GM13976 (cell line): ENCODE measurements at regions not wholly inside any gene's neighbourhood (a gene's known extent, or its start where the extent isn't known, plus 50 kb on each side); places are given as distances from the start of the nearest gene placed in this dataset.

Experiments
- DNase-seq: peaks from one replicate; pipeline ENCODE4 v3.0.0; 2012; ENCODE audit warnings: low spot score
- in situ Hi-C: fragments of 300-500 bp; cut with MboI; formaldehyde crosslinking; loops from one replicate; pipeline ENCODE4 v1.12.0; 2022; ENCODE audit warnings: low sequenced_read_pairs, mixed read lengths, inconsistent platforms; ENCODE audit not compliant: unreplicated experiment
- TF ChIP-seq, protein P1 (sequence below): IDR thresholded peaks from 2 replicates; pipeline ENCODE4 v1.5.1; 2012; ENCODE audit warnings: borderline replicate concordance, mild to moderate bottlenecking; ENCODE audit not compliant: insufficient read depth; ENCODE audit errors: extremely low read depth, missing control alignments, control extremely low read depth

DNA sequence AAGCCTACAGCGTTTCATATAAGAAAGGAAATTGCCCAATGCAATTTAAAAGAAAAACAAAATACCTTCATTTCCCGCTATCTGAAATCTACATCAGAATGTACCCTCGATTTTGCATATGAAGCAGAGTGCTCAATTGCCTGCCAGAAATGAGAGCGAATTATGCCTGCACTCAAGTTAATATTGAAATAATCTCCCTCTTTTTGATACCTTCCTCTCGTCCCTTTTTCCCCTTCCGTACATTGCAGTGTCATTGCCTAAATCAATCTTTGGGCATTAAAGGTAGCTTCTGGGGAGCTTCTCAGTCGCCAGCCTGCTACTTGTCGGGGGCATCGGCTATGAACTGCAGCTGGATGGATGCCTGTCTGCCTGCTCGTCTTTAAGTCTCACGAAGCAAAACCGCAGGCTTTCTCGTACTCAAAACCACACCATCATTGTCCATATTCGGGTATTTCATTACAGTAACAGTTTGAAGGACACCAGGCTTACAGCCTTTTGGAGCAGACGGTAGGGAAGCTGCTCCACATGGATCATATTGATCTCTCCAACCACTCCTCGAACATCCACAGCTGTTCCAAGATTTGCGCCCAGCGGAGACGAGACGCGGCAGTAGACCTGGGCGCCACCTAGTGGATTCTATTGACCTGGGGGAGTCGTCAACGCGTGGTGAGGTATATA, 64.0 kb upstream of the HNRNPA3 start:
- peak; percentile 52 for DNase-seq
- TF ChIP-seq, protein P1, sequence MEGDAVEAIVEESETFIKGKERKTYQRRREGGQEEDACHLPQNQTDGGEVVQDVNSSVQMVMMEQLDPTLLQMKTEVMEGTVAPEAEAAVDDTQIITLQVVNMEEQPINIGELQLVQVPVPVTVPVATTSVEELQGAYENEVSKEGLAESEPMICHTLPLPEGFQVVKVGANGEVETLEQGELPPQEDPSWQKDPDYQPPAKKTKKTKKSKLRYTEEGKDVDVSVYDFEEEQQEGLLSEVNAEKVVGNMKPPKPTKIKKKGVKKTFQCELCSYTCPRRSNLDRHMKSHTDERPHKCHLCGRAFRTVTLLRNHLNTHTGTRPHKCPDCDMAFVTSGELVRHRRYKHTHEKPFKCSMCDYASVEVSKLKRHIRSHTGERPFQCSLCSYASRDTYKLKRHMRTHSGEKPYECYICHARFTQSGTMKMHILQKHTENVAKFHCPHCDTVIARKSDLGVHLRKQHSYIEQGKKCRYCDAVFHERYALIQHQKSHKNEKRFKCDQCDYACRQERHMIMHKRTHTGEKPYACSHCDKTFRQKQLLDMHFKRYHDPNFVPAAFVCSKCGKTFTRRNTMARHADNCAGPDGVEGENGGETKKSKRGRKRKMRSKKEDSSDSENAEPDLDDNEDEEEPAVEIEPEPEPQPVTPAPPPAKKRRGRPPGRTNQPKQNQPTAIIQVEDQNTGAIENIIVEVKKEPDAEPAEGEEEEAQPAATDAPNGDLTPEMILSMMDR, result peak; percentile 81
- in situ Hi-C loops, result loop anchor here (10.0 kb wide), 1 partner anchor 494 kb away; no protein-coding TSS in a partner anchor

DNA sequence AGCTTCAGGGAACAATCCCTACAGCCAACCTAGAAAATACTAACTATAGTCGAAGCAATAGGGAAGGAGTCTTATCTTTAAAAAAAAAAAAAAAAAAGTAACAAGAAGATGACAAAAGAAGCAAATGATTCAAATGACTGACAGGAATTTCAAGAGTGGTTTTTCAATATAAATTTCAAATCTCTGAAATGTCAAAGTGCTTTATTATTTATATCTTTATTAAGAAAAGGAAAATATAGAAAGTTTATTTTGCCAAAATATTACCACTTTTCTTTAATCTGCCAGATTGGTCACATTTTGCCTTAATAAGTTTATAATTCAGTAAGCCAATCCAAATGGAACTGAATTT, 63.5 kb upstream of the HNRNPA3 start:
- in situ Hi-C loops, result loop anchor here (10.0 kb wide), 1 partner anchor 494 kb away; no protein-coding TSS in a partner anchor
- TF ChIP-seq, protein P1, result no peak

DNA sequence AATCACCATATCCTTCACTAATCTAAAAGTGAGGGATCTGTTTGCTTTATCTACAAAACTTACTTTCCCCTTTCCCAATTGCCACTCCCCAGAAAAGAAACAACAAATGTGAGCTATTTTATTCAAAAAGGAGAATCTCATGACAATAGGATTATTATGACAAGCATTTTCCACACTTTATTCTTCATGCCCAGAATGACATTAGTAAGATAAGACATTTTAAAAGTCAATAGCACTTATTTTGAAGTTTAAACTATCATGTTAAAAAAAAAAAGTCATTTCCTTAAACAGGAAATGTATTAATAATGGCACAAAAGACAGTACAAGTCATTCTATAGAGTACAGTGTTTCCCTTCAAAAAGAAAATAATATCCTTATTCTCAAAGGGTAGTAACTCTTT, 58.8 kb upstream of the HNRNPA3 start:
- in situ Hi-C loops, result loop anchor here (10.0 to 25.0 kb wide), 3 partner anchors 329 to 1029 kb away; partner anchors contain the start of genes HOXD8 and HOXD9
- DNase-seq, result no peak
- TF ChIP-seq, protein P1, result no peak

More for the DNA sequence above, 63.5 kb upstream of the HNRNPA3 start:
- no peak for DNase-seq

DNA sequence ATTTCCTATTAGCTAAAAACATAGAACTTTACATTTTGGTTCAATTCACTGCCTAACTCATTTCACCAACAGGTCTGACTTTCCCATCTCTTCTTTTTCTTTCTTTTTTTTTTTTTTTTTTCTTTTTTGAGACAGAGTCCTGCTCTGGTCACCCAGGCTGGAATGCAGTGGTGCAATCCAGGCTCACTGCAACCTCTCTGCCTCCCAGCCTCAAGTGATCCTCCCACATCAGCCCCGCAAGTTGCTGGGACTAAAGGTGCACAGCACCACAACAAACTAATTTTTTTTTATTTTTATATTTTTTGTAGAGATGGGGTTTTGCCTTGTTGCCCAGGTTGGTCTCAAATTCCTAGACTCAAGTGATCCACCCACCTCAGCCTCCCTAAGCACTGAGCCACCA, 57.8 kb upstream of the HNRNPA3 start:
- DNase-seq, result no peak
- in situ Hi-C loops, result loop anchor here (10.0 to 25.0 kb wide), 3 partner anchors 330 to 1030 kb away; partner anchors contain the start of genes HOXD8 and HOXD9
- TF ChIP-seq, protein P1, result no peak

DNA sequence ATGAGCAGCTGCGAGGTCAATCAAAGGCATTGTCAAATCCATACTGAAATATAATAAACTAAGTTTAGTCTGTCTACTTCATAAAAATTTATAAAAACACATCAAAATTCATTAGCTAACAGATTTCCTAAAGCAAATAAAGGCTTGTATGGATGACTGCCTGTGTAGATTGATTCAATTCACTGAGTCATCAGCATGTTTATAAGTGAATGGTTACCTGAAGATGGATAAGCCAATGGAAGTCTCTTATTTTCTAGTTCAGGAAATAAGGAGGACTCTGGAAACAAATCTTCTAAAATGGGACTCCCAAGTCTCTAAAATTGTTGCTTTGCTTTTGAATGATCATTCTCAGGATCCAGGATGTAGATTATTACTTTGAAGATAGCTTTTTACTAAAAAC, 57.0 kb upstream of the HNRNPA3 start:
- no peak for DNase-seq
- TF ChIP-seq, protein P1, result no peak
- in situ Hi-C loops, result loop anchor here (10.0 to 25.0 kb wide), 3 partner anchors 331 to 1031 kb away; partner anchors contain the start of genes HOXD8 and HOXD9

DNA sequence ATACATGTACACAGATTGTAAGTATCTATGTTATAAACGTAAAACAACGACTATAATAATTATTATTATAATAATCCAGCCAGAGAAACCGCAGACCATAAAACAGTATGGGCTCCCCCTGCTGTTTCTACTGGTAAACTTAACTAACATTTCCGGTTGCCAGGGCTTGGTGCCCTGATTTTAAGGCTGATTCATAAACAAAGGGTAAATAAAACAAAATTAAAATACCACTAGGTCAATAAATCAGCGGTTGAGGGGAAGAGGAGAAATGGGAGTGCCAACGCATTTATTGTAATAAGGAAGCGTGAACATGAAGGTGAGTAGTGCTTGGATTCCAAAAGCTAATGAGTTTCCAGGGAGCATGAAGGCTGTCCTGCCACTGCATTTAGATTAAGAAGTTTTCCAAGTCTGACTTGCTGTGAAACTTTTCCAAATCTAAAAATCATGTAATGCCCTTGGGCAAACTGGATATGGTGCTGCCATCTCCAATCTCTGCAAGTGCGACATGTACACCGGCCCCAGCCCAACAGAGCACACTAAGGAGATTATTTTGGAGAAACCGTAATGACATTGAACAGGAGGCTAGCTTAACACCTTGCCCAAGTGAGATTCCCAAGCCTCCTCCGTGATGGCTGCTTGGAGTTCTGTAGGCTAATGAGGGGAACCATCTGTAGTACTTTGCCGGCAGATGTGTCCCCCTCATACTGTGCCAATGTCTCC, 50.7 kb upstream of the HNRNPA3 start:
- in situ Hi-C loops, result loop anchor here (25.0 kb wide), 1 partner anchor 575 kb away; no protein-coding TSS in a partner anchor
- TF ChIP-seq, protein P1, result peak; percentile 33
- no peak for DNase-seq
